ENCODE measurements at regions not wholly inside any gene's neighbourhood (a gene's known extent, or its start where the extent isn't known, plus 50 kb on each side); places are given as distances from the start of the nearest gene placed in this dataset.

DNA sequence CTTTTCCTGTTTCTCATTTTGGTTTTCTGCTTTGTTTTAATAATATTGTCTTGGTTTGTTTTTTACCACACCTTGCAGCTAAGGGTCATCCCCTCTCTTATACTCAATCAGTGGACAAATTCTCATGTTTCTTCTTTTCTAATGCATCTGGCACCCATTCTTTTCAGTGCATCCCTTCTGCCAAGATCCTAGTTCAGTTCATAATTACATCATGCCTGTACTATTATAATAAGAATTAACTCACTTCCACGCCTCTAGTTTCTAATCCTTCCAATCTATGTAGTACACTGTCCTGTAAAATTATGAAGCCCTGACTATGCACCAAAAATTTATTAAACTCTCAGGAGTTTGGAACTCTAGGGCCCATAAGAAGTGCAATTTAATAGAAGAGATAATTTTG lies 126.1 kb downstream of the FAT4 start:
- no peak for DNase-seq

DNA sequence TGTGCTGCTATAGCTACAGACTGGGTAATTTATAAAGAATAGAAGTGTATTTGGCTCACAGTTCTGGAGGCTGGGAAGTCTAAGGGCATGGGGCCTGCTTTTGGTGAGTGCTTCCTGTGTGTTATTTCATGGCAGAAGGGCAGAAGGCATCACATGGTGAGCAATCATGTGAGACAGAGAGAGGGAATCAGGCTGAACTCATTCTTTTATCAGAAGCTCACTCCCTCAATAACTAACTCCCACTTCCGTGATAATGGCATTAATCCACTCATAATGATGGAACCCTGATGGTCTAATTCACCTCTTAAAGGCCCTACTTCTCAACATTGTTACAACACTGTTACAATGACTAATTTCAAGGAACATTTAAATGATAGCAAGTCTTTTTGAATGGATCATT lies 129.4 kb downstream of the FAT4 start:
- DNase-seq = no peak

DNA sequence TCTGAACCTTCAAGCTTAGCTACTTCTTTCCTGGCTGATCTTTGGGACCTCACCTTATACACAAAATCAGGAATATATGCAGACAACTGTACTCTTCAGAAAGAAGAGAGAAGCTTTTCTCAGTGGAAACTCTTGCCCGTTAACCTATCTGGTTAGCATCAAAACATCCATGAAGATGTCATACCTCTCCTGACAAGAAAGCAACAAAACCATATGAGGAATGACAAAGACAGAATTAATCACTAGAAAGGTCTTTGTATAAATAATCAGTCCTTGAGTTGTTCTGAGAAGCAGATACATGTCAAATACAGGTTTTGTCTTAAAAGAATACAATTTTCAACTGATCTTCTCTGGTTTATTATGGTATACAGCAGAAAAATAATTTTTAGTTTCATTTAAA lies 130.8 kb downstream of the FAT4 start:
- DNase-seq = no peak

DNA sequence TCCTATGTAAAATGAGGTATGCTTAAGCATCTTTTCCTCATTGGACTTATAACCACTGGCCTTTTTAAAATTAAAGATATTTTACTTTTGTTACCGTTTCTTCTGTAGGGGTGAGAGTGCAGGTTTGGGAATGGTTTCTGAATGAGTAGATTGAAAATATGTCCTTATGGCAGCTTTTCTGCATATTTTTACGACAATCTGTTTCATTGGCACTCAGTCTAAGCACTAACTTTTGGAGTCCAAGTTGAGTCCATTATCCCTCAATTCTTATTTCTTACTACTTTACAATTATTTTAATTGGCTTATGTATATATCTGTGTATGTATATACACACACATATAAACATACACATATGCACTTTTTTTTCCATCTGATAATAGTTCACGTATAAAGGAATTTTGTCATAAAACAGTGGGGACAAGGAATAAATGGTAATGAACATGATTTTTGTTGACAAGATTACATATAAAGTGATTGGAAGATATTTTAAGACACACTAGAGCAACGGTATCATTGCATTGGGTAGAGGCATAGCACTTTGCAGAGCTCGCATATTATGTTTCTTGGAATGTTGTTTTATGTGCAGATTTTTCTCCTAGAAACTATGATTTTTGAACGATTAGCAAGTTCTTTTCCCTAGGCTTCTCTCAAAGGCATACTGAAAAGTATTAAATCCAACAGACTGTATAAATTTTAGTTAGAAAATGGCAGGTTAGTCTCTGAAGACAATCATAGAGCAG lies 133.0 kb downstream of the FAT4 start:
- DNase-seq = no peak

DNA sequence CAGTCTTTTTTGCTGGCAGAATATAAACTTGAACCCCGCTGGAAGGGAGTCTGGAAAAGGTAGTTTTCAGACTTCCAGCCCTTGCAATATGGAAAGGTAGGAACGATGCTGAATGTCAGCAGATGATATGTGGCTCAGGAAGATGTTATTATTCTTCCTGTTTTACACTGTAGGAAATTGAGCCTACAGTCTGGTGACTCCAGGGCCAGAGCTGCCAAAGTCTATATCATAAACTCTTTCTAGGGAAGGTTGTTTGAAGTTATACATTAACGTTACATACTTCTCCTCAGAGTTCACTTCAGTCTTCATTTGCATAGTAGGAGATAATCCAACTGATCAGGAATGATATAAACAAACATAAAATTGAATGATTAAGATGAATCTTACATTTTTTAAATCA lies 141.3 kb downstream of the FAT4 start:
- DNase-seq = no peak

DNA sequence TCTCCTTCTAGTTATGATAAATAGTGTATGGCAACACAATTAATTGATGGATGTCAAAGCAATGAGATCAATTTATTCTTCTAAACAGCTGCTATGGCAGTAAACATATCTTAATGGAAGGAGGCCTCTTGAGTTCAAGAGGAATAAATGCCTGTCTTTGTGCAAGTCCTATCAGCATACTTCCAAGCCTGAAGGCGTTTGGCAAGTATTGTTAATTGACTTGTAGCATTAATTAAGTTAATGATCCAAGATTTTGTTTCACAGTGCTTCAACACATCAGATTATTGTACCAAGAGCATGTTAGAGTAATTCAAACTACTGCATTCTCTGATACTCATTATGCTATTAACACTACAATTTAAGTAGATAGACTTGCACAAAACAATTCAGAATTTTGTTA lies 144.8 kb downstream of the FAT4 start:
- DNase-seq = no peak

DNA sequence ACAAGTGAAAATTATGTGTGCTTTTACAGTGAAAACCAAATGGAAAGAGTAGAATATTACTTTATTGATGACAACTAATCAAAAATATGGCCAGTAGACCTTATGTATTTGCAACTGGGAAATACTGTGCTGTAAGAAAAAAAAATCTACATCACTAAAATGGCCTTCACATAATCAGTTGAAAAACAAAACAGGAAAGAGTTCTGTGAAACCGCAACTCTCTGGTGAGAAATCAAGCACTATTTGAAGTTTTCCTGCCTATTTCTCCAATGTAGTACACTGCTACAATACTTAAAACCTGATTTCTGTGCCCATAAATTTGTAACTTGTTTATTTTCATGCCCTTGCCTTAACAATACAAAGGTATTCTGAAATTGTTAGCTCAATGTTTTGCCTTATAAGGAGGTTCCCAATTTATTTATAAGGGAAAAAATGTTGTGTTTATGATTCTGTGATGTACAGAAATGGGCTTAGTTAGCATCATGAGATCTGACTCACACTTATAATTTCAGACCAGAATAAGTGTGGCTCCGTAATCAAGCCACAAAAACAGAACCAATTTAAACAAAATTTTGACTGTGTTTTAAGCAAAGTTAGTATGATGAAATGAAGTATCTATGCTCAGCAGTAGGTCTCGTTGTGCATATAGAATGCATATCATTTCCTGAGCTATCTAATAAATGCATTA lies 147.1 kb downstream of the FAT4 start:
- DNase-seq = no peak

DNA sequence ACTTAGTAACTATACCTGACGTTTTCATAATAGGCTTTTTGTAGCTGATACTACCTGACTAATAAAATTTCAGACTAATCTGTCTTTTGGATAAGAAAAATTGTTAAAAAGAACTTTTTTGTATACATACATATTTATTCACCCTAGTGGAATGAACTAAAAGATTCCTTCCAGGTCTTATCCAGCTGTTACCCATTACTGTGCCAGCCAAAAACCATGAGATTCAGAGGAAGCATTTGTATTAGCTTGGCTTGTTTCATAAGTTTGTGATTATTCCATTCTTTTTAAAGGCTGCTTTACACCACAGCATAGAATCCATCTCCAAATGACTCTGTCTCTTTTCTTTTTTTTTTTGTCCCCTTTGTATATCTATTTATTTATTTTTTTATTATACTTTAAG lies 149.4 kb downstream of the FAT4 start:
- no peak for DNase-seq

DNA sequence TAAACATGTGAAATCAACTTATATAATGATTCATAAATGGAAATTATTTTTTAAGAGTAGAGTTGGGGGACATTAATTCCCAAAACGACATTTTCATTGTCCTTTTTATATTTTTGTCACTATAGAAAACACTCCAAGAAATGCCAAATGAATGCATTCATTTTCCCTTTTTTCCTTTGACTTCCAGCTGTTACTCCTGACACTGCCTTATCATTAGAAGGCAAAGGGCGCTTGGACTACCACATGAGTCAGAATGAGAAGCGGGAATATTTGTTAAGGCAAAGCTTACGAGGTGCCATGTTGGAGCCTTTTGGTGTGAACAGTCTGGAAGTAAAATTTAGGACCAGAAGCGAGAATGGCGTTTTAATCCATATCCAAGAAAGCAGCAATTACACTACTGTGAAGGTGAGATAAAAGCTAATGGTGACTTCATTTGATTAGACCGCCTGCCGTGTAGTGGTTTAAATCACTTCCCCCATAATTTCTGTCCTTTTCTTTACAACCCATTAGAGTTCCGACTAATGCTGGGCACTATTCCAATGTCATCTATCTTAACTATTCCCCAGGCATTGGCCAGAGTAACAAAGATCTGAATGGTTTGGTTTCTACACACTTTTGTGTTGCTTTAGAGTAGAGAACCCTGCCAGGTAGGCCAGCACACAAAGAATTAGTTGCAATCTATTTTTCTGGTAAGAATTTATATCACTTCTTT lies 166.7 kb downstream of the FAT4 start:
- no peak for DNase-seq

DNA sequence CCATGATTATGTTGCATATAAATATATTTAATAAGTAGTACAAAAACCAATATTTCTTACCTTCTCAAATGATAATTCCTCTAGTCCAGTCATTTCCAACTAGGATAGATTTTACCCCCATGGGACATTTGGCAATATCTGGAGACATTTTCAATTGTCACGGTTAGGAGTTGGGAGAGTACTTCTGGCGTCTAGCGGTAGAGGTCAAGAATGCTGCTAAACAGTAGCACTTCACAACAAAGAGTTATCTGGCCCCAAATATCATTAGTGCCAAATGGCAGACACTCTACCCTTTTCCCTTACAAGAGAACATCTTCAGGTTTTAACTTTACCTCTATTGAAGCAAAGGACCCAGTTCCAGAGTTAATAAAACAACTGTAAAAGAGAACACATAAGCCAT lies 168.1 kb downstream of the FAT4 start:
- no peak for DNase-seq

DNA sequence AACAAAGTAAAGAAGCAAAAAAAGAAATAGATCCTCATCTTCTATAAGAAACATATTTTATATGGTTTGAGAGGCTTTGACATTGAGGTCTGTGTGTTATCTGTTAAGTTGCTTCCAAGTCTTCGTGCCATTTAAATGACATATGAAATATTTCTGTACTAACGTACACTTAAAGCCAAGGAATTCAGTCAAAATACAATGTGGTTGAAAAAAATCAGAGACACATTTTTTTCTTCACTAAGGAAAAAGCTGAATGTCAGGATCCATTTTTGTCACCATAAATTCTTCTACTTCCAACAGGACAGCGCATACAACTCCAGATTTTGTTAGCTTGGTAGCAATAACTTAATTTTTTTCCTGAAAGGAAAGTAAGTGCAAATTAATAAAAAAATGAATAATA lies 168.5 kb downstream of the FAT4 start:
- DNase-seq = peak; percentile 51

DNA sequence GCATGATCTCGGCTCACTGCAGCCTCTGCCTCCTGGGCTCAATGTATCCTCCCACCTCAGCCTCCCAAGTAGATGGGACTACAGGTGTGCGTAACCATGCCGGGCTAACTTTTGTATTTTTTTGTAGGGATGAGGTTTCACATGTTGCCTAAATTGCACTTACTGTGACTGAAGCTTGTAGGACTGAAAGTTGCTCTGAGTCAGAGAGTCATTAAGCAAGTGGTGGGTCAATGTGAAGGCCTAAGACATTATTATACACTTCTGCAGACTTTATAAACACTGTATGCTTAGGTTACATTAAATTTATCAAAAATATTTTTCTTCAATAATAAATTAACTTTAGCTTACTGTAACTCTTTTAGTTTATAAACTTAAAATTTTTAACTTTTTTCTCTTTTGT lies 170.2 kb downstream of the FAT4 start:
- DNase-seq = peak; percentile 5

DNA sequence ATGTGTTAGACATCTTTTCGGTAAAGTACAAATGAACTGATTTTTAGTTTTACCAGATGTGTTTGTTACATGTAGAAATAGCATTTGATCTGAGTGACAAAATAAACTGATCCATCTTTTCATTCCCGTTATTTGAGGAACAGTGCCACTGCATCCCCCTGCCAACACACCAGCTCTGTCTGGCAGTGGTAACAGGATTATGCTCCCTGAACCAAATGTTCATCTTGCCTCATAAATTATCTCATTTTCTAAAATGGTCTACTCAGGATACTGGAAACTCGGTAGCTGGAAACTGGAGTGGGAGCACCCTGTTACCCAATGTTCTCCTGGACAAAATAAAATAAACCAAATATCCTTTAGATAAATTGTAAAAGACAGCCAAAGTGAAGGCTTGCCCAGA lies 171.6 kb downstream of the FAT4 start:
- no peak for DNase-seq

DNA sequence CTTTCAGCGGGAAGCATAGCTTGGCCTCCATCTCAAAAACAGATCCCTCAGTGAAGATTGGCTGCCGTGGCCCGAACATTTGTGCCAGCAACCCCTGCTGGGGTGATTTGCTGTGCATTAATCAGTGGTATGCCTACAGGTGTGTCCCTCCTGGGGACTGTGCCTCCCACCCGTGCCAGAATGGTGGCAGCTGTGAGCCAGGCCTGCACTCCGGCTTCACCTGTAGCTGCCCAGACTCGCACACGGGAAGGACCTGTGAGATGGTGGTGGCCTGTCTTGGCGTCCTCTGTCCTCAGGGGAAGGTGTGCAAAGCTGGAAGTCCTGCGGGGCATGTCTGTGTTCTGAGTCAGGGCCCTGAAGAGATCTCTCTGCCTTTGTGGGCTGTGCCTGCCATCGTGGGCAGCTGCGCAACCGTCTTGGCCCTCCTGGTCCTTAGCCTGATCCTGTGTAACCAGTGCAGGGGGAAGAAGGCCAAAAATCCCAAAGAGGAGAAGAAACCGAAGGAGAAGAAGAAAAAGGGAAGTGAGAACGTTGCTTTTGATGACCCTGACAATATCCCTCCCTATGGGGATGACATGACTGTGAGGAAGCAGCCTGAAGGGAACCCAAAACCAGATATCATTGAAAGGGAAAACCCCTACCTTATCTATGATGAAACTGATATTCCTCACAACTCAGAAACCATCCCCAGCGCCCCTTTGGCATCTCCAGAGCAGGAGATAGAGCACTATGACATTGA lies 175.4 kb downstream of the FAT4 start:
- no peak for DNase-seq

DNA sequence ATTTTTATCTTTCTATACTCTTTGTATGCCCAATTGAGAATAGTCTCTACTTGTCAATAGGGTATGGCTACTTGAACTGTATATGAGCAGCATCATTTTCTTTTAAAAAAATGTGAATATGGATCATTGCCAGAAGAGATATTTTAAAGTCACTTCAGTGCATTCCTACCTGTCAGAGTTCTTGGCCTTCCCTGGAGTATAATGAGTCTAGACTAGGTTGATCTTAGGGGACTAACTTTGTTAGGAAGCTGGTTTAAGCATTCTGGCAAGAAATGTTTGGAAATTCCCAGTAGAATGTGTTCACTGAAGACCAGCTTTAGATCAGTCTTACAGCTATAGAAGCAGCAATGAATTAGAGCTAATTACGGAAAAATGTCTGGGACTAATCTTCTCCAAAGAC lies 178.2 kb downstream of the FAT4 start:
- peak; percentile 7 for DNase-seq

DNA sequence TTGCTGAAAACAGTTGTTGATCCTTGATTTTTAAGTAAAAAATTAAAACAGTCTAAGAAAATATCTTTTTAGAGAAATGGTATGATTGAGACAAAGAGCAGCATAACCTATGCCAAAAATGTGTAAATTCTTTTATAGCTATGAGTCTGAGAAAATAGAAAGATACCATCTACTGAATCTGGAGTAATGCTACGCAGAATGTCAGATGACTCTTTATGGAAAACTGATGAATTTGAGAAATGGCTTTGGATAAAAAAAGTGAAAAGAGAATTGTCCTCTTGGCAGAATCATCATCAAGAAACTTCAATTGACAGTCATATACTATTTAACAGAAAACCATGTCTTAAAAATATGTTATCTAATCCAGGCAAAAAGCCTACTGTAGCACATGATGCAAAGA lies 183.1 kb downstream of the FAT4 start:
- no peak for DNase-seq

DNA sequence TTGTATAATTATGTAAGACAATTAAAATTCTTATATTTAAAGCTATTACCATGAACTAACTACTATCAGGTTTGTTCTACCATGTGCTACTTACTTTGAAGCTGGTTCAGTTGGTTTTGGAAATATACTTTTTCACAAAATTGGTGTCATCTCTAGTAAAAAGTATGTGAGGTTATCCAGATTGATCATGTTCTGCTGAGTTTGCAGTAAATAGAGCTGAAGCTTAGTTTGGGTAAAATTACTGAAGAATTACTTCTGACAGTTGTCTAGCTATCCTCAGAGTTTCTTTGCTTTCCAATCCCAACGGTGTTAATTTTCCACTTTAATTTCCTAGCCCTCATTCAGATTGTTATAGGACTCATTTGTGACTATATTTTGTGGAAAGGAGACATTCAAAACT lies 184.2 kb downstream of the FAT4 start:
- DNase-seq = no peak

DNA sequence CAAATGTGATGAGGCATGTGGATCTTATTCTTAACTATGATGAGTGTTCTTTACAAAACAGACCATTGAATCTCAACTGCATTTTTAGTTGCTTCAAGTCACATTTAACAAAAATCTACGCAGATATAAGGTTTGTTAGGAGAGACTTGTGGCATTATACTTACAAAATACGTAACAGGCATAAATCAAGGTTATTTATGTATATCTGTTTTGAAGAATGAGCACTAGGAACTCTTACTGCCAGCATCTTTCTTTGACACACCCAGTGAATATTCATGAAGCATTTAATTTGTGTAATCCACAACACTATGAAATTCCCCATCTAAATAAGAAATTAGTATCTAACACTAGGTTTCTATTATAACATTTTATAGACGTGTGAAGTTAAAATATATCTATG lies 186.3 kb downstream of the FAT4 start:
- DNase-seq = no peak

DNA sequence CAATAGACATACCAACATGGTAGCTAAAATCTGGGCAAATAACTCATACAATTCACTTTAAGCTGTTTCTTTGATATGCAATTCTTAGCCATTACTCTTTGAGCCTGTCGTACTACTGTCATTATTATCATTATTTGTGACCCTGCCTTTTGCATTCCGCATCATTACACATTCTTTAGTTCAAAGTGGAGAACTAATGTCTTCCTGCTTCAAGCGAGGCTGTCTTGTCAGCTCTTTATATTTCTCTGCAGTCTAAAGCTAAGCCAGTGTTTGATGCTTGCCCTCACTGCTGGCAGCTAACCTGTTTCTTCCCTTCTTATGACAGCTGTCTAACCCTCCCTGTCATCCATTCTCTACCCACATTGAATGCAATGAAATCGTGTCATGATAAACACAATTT lies 186.8 kb downstream of the FAT4 start:
- no peak for DNase-seq

DNA sequence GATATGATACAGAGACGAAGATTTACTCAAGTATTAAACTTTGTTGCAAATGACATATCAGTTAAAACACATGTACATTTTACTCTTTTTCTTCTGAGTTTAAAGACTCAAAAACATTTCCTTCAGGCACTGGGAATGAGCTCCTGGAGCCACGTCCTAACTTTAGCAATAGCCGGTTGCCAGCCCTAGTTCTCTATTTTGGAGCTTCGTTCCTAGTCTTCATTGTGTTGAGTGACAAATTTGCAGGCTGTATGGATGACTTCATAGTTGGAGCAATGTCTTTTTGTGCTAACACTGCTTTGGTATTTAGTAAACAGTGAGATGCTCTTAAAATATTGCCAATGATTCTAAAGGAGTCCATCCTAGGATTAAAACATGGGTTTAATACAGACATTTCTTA lies 190.9 kb downstream of the FAT4 start:
- DNase-seq = no peak

DNA sequence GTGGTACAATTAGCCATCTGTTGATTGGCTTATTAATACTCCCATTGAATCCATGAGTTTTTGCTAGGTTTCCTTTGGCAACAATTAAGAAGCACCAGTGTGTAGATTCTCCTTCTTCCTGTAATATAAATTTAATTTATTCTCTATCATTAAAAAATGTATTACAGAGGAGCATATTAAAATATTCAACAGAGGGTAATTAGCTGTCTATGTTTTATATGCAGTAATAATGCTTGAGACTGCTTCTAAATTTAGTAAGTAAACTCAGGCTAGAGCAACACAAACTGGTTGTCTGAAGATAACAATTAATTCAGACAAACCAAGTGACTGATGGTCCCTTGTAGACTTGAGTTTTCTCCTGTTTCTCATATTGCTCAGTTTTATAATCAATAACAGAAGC lies 192.4 kb downstream of the FAT4 start:
- DNase-seq = no peak

DNA sequence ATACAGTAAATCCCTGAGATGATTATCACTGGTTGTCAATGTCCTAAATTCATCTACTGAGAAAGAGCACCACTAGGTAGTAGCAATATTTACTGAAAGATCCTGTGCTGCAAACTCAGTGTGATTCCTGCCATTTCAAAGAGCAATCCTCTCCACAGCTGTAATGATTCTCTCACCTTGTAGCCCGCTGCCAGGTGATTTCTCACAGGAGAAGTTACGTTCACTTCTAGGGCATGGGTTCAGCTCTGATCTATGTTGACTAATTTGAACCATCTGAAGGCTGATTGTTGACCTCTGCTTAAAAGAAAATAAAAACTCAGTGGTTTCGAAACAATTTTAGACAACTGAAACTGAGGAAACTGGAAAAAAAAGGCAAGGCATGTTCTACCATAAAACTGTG lies 197.0 kb downstream of the FAT4 start:
- DNase-seq = no peak

DNA sequence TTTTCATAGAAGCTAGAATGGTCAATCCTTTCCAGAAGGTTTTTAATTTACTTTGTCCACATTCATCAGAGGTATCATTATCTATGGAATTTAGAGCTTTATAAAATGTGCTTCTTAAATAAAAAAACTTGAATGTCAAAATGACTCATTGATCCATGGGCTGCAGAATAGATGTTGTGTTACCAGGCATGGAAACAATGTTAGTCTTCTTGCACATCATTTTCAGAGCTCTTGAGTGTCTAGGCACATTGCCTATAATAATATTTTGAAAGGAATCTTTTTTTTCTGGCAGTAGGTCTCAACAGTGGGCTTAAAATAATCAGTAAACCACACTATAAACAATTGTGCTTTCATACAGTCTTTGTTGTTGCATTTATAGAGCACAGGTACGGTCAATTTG lies 200.3 kb downstream of the FAT4 start:
- DNase-seq = peak; percentile 11

DNA sequence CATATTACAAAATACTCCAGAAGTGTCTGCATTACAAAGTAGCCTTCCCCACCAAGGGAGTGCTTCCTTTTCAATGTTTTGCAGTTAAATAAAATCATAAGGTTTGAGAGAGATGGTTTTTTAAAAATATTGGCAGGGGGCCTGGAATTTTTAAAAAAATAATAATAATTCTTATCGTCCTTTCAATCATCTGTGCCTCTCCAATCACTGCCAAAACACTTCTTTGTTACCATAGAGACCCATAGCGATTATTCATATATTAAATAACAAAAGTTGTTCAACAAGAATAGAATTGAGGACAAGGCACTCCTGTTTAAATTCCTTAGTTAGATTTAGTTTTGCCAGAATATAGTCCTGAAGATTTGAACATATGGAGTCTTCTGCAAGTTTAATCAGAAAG lies 203.1 kb downstream of the FAT4 start:
- DNase-seq = no peak

All from fibroblast of skin of right biceps (primary cell).